ENCODE measurements at regions not wholly inside any gene's neighbourhood (a gene's known extent, or its start where the extent isn't known, plus 50 kb on each side); places are given as distances from the start of the nearest gene placed in this dataset.

DNA sequence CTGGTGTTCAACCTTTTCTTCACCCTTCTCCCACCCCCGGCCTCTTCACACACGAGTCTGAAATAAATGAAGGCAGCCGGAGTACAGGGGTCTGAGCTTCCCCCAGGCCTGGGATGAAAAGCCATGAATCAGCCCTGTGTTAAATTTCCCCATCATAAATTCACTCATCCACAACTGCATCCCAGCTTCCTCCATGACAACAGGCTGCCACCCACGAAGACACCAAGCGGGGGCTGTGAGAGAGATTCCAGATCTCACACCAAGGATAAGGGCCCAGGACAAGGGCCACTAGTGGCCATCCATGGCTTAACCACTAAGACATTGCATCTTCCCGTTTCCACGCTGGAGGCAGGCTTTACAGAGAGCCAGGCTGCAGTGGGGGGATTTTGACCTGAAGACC lies 93.9 kb upstream of the NCOR2 start (continued):
- TF ChIP-seq, protein P1, sequence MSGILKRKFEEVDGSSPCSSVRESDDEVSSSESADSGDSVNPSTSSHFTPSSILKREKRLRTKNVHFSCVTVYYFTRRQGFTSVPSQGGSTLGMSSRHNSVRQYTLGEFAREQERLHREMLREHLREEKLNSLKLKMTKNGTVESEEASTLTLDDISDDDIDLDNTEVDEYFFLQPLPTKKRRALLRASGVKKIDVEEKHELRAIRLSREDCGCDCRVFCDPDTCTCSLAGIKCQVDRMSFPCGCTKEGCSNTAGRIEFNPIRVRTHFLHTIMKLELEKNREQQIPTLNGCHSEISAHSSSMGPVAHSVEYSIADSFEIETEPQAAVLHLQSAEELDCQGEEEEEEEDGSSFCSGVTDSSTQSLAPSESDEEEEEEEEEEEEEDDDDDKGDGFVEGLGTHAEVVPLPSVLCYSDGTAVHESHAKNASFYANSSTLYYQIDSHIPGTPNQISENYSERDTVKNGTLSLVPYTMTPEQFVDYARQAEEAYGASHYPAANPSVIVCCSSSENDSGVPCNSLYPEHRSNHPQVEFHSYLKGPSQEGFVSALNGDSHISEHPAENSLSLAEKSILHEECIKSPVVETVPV (CRISPR knock-in tag; IDR thresholded peaks at IDR 0.05): no peak
- no peak for TF ChIP-seq GLIS3 (CRISPR knock-in tag; IDR thresholded peaks at IDR 0.05)

DNA sequence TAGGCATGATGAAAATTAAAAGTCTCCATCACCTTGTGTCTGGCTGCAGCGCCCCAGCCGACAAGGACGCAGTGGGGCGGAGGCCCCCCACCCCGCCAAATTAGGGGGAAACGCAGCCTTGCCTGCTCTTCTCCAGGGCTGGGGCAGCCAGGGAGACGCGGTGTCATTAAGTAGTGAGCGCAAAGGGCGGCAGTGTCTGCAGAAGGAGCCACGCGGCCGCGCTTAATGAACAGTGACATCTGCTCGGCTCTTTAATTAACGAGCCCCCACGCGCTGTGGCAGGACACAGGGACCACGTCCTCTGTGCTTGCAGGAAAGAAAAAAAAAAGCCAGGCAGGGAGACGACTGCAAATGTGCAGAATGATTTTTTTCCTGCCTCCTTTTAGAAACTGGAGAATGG lies 93.4 kb upstream of the NCOR2 start:
- no peak for ATAC-seq

DNA sequence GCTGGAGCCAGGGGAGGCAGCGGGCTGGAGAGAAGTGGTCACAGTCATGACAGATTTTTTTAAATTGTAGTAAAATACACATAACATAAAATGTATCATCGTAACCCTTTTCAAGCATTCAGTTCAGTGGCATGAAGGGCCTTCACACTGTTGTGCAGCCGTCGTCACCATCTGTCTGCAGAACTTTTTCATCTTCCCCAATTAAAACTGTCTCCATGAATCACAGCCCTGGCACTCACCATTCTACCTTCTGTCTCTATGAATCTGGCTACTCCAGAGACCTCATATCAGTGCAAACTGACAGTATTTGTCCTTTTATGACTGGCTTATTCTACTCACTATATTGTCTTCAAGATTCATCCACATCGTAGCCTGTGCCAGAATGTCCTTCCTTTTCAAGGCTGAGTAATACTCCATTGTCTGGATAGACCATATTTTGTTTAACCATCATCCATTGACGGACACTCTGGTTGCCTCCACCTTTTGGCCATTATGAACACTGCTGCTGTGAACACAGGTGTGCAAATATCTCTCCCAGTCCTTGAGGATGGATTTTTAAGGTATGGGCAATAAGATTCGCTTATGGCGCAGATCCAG lies 91.5 kb upstream of the NCOR2 start:
- no peak for ATAC-seq
- TF ChIP-seq, protein P1 (CRISPR knock-in tag; IDR thresholded peaks at IDR 0.05): no peak
- TF ChIP-seq, protein P2, sequence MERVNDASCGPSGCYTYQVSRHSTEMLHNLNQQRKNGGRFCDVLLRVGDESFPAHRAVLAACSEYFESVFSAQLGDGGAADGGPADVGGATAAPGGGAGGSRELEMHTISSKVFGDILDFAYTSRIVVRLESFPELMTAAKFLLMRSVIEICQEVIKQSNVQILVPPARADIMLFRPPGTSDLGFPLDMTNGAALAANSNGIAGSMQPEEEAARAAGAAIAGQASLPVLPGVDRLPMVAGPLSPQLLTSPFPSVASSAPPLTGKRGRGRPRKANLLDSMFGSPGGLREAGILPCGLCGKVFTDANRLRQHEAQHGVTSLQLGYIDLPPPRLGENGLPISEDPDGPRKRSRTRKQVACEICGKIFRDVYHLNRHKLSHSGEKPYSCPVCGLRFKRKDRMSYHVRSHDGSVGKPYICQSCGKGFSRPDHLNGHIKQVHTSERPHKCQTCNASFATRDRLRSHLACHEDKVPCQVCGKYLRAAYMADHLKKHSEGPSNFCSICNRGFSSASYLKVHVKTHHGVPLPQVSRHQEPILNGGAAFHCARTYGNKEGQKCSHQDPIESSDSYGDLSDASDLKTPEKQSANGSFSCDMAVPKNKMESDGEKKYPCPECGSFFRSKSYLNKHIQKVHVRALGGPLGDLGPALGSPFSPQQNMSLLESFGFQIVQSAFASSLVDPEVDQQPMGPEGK (CRISPR knock-in tag; IDR thresholded peaks at IDR 0.05; ENCODE audit: borderline replicate concordance): no peak
- TF ChIP-seq BACH2 (CRISPR knock-in tag; IDR thresholded peaks at IDR 0.05; ENCODE audit: borderline replicate concordance) (no peak), TOX (CRISPR knock-in tag; IDR thresholded peaks at IDR 0.05; ENCODE audit: borderline replicate concordance) (no peak), OSR1 (CRISPR knock-in tag; IDR thresholded peaks at IDR 0.05) (no peak), ZNF8 (CRISPR knock-in tag; IDR thresholded peaks at IDR 0.05) (no peak), GLIS3 (CRISPR knock-in tag; IDR thresholded peaks at IDR 0.05) (no peak), ZFP3 (CRISPR knock-in tag; IDR thresholded peaks at IDR 0.05) (no peak), ZNF565 (CRISPR knock-in tag; conservative IDR thresholded peaks at IDR 0.05; ENCODE audit: low read depth) (no peak), ISL1 (CRISPR knock-in tag; IDR thresholded peaks at IDR 0.05) (no peak), PPARA (CRISPR knock-in tag; IDR thresholded peaks at IDR 0.05; ENCODE audit: borderline replicate concordance) (no peak), SNAI2 (CRISPR knock-in tag; IDR thresholded peaks at IDR 0.05) (no peak)
- TF ChIP-seq, protein P3, sequence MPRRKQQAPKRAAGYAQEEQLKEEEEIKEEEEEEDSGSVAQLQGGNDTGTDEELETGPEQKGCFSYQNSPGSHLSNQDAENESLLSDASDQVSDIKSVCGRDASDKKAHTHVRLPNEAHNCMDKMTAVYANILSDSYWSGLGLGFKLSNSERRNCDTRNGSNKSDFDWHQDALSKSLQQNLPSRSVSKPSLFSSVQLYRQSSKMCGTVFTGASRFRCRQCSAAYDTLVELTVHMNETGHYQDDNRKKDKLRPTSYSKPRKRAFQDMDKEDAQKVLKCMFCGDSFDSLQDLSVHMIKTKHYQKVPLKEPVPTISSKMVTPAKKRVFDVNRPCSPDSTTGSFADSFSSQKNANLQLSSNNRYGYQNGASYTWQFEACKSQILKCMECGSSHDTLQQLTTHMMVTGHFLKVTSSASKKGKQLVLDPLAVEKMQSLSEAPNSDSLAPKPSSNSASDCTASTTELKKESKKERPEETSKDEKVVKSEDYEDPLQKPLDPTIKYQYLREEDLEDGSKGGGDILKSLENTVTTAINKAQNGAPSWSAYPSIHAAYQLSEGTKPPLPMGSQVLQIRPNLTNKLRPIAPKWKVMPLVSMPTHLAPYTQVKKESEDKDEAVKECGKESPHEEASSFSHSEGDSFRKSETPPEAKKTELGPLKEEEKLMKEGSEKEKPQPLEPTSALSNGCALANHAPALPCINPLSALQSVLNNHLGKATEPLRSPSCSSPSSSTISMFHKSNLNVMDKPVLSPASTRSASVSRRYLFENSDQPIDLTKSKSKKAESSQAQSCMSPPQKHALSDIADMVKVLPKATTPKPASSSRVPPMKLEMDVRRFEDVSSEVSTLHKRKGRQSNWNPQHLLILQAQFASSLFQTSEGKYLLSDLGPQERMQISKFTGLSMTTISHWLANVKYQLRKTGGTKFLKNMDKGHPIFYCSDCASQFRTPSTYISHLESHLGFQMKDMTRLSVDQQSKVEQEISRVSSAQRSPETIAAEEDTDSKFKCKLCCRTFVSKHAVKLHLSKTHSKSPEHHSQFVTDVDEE (CRISPR knock-in tag; IDR thresholded peaks at IDR 0.05): no peak
- TF ChIP-seq, protein P4, sequence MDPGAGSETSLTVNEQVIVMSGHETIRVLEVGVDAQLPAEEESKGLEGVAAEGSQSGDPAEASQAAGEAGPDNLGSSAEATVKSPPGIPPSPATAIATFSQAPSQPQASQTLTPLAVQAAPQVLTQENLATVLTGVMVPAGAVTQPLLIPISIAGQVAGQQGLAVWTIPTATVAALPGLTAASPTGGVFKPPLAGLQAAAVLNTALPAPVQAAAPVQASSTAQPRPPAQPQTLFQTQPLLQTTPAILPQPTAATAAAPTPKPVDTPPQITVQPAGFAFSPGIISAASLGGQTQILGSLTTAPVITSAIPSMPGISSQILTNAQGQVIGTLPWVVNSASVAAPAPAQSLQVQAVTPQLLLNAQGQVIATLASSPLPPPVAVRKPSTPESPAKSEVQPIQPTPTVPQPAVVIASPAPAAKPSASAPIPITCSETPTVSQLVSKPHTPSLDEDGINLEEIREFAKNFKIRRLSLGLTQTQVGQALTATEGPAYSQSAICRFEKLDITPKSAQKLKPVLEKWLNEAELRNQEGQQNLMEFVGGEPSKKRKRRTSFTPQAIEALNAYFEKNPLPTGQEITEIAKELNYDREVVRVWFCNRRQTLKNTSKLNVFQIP (CRISPR knock-in tag; IDR thresholded peaks at IDR 0.05; ENCODE audit: borderline replicate concordance, low read depth): no peak
- TF ChIP-seq, protein P5, sequence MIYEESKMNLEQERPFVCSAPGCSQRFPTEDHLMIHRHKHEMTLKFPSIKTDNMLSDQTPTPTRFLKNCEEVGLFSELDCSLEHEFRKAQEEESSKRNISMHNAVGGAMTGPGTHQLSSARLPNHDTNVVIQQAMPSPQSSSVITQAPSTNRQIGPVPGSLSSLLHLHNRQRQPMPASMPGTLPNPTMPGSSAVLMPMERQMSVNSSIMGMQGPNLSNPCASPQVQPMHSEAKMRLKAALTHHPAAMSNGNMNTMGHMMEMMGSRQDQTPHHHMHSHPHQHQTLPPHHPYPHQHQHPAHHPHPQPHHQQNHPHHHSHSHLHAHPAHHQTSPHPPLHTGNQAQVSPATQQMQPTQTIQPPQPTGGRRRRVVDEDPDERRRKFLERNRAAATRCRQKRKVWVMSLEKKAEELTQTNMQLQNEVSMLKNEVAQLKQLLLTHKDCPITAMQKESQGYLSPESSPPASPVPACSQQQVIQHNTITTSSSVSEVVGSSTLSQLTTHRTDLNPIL (CRISPR knock-in tag; IDR thresholded peaks at IDR 0.05; ENCODE audit: low read depth): no peak

More for the DNA sequence above, 93.4 kb upstream of the NCOR2 start:
- no peak for TF ChIP-seq ZNF70 (CRISPR knock-in tag; IDR thresholded peaks at IDR 0.05)
- no peak for TF ChIP-seq ZC3H10 (CRISPR knock-in tag; IDR thresholded peaks at IDR 0.05)
- TF ChIP-seq TOX (CRISPR knock-in tag; IDR thresholded peaks at IDR 0.05; ENCODE audit: borderline replicate concordance): no peak
- TF ChIP-seq ZNF565 (CRISPR knock-in tag; conservative IDR thresholded peaks at IDR 0.05; ENCODE audit: low read depth): no peak

All from SK-N-SH treated with all-trans-retinoic acid at 6 μM for 48 hours (cell line).